ENCODE measurements at regions not wholly inside any gene's neighbourhood (a gene's known extent, or its start where the extent isn't known, plus 50 kb on each side); places are given as distances from the start of the nearest gene placed in this dataset.

GRCh38 chr13:63344711-63345110 is 1929.1 kb upstream of the PCDH20 start:
- TF ChIP-seq, protein P1, sequence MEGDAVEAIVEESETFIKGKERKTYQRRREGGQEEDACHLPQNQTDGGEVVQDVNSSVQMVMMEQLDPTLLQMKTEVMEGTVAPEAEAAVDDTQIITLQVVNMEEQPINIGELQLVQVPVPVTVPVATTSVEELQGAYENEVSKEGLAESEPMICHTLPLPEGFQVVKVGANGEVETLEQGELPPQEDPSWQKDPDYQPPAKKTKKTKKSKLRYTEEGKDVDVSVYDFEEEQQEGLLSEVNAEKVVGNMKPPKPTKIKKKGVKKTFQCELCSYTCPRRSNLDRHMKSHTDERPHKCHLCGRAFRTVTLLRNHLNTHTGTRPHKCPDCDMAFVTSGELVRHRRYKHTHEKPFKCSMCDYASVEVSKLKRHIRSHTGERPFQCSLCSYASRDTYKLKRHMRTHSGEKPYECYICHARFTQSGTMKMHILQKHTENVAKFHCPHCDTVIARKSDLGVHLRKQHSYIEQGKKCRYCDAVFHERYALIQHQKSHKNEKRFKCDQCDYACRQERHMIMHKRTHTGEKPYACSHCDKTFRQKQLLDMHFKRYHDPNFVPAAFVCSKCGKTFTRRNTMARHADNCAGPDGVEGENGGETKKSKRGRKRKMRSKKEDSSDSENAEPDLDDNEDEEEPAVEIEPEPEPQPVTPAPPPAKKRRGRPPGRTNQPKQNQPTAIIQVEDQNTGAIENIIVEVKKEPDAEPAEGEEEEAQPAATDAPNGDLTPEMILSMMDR (IDR thresholded peaks at IDR 0.05 in 2 of 3, conservative IDR thresholded peaks at IDR 0.05 in 1 of 3; ENCODE audit: borderline replicate concordance in 1 of 3, insufficient read depth in 1 of 3, low read depth in 2 of 3, low read length in 2 of 3): no peak
- TF ChIP-seq SRF (IDR thresholded peaks at IDR 0.05; ENCODE audit: low read depth) (no peak), REST (IDR thresholded peaks at IDR 0.05; ENCODE audit: low read depth) (no peak), POLR2A (IDR thresholded peaks at IDR 0.05; ENCODE audit: borderline replicate concordance, extremely low read depth, insufficient read depth, insufficient read length) (no peak)
- TF ChIP-seq, protein P2, sequence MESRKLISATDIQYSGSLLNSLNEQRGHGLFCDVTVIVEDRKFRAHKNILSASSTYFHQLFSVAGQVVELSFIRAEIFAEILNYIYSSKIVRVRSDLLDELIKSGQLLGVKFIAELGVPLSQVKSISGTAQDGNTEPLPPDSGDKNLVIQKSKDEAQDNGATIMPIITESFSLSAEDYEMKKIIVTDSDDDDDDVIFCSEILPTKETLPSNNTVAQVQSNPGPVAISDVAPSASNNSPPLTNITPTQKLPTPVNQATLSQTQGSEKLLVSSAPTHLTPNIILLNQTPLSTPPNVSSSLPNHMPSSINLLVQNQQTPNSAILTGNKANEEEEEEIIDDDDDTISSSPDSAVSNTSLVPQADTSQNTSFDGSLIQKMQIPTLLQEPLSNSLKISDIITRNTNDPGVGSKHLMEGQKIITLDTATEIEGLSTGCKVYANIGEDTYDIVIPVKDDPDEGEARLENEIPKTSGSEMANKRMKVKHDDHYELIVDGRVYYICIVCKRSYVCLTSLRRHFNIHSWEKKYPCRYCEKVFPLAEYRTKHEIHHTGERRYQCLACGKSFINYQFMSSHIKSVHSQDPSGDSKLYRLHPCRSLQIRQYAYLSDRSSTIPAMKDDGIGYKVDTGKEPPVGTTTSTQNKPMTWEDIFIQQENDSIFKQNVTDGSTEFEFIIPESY (IDR thresholded peaks at IDR 0.05; ENCODE audit: extremely low read depth, insufficient replicate concordance, low read length): no peak

Measured in HCT116 (cell line).